ENCODE measurements at regions not wholly inside any gene's neighbourhood (a gene's known extent, or its start where the extent isn't known, plus 50 kb on each side); places are given as distances from the start of the nearest gene placed in this dataset.

DNA sequence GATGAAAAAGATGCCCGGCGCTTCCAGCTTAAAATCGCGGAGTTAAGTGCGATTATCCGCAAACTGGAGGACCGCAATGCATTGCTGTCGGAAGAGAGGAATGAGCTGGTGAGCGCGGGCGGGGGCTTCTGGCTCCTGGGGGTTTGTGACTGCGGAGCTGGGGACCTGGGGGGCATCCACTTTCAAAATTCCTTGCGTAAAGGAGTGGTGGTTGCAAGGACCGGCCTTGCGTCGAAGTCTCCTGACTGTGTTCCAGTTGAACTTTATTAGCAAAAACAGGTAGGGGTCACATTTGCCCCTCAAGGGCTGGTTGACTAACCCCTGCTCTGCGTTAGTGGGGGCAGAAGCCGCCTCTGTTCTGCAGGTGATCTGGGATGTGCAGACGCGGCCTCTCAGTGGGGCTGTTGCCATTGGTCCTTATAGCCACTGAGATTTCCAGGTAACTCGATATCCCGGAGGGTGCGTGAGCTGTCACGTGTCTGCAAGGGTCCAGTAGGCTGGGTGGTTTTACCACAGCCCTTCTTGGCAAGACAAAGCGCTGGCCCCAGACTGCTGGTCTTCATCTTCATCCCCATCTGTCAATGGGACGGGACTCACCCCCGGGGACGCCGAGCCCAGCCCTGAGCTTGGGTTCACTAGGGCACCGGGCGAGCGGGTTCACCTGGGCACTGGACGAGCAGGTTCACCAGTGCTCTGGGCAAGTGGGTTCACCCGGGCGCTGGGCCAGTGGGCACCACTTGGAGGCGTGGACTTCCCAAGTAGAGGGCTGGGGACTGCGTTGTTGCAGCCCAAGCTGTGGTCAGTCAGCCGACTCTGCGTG lies 51.5 kb upstream of the DPYSL4 start:
- intact Hi-C loops (cut with DNase I) = no loop called here
- ATAC-seq (no peak), DNase-seq (peak in 2 of 4 donors; percentile 27 to 81)

DNA sequence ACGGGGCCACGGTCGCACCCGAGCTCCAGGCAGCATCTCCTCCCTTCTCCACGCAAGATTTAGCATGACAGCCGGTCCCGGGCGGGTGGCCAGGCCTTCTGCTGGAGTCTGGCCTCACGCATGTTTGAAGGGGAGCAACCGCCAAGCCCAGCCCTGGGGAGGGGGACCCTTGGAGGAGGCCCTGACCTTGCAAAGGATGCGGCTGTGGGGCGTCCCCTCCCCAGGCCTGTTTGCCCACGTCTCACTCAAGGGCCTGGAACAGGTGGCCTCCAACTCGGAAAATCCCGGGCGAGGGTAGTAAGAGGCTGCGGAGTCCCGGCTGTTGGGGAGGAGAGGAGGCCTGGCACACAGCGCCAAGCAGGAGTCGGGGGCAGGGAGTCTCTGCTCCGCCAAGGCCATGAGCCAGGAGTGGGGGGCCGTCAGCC lies 50.6 kb upstream of the DPYSL4 start:
- Histone ChIP-seq H3K27ac (no peak overlapping the region), H3K36me3 (no peaks in the 10 kb centered on the region), H3K4me3 (no peak overlapping the region), H3K27me3 (peaks cover 0 to 49% of the 10 kb centered on the region in 2 donors), H3K9me3 (no peaks in the 10 kb centered on the region), H3K4me1 (no peaks in the 10 kb centered on the region)
- peak in 2 of 4 donors; percentile 18 to 78 for DNase-seq
- intact Hi-C loops (cut with DNase I) = no loop called here
- TF ChIP-seq, protein P1, sequence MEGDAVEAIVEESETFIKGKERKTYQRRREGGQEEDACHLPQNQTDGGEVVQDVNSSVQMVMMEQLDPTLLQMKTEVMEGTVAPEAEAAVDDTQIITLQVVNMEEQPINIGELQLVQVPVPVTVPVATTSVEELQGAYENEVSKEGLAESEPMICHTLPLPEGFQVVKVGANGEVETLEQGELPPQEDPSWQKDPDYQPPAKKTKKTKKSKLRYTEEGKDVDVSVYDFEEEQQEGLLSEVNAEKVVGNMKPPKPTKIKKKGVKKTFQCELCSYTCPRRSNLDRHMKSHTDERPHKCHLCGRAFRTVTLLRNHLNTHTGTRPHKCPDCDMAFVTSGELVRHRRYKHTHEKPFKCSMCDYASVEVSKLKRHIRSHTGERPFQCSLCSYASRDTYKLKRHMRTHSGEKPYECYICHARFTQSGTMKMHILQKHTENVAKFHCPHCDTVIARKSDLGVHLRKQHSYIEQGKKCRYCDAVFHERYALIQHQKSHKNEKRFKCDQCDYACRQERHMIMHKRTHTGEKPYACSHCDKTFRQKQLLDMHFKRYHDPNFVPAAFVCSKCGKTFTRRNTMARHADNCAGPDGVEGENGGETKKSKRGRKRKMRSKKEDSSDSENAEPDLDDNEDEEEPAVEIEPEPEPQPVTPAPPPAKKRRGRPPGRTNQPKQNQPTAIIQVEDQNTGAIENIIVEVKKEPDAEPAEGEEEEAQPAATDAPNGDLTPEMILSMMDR (IDR thresholded peaks at IDR 0.05) = no peak
- no peak for ATAC-seq

More for the DNA sequence above, 51.5 kb upstream of the DPYSL4 start:
- Histone ChIP-seq H3K9me3 (no peaks in the 10 kb centered on the region), H3K27ac (no peak overlapping the region), H3K4me3 (no peak overlapping the region), H3K36me3 (no peaks in the 10 kb centered on the region), H3K27me3 (peaks cover 0 to 53% of the 10 kb centered on the region in 2 donors), H3K4me1 (no peaks in the 10 kb centered on the region)
- TF ChIP-seq, protein P1 (IDR thresholded peaks at IDR 0.05) = no peak

DNA sequence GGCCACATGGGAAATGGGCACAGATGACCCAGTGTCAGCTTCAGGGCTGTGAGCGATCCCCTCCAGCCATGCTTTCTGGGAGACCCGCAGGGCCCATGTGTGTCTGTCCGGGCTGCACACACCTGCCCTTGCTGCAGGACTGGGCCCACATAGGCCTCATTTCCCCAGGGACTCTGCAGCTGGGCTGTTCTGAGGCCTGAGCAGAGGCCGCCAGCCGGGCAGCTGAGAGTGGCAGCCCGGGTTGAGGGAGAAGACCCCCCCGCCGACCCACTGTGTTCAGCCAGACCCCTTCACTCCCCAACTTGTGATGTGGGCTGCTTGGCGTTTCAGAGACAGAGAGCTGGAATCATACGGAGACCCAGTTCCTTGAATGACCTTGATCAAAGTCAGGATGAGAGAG lies 50.1 kb upstream of the DPYSL4 start:
- Histone ChIP-seq H3K9me3 (no peaks in the 10 kb centered on the region), H3K4me3 (no peak overlapping the region), H3K4me1 (no peaks in the 10 kb centered on the region), H3K27ac (no peak overlapping the region), H3K27me3 (peaks cover 0 to 49% of the 10 kb centered on the region in 2 donors), H3K36me3 (no peaks in the 10 kb centered on the region)
- intact Hi-C loops (cut with DNase I) = no loop called here
- TF ChIP-seq, protein P1 (IDR thresholded peaks at IDR 0.05) = no peak
- ATAC-seq = no peak
- peak in 2 of 4 donors; percentile 25 to 71 for DNase-seq
